ENCODE measurements at regions not wholly inside any gene's neighbourhood (a gene's known extent, or its start where the extent isn't known, plus 50 kb on each side); places are given as distances from the start of the nearest gene placed in this dataset.

DNA sequence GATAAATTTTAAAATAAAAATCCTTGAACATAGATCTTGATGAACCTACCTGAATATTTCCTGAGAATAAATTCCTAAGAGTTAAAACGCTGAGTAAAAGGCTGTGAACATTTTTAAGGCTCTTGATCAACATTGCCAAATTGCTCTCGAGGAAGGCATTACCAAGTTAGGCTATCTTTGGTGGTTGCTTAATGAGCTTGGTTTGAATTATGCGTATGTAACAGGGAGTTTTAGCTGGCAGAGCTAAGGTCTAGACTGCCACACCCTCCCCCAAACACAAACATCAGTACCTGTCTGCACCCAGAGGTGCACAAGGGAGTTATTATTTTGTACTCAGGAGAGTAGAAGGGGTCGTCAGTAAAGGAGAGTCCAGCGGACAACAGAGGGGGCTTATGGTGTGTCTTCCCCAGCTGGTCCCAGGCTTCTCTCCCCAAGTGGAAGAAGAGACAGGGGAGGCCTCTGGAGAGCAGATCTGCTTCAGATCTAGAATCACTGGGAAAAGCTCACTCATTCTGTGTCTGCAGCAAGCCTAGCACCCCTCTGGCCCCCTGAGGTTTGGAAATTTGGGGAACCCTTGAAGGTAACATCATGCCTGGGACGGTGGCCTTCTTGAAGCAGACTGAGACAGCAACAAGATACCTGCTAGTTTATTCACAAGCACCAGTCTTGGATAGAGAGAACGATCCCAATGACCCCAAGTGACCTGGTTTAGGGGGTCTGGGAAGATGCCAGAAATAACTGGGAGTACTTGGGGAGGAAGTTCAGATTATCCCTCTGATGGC, 197.2 kb upstream of the ID2 start:
- ATAC-seq (no peak), DNase-seq (no peak)
- Histone ChIP-seq H3K36me3 (no peaks in the 10 kb centered on the region), H3K4me1 (peaks cover 0 to 3% of the 10 kb centered on the region in 2 donors), H3K9me3 (no peaks in the 10 kb centered on the region), H3K4me3 (no peak overlapping the region), H3K27ac (no peak overlapping the region), H3K27me3 (no peaks in the 10 kb centered on the region)
- TF ChIP-seq CTCF (IDR thresholded peaks at IDR 0.05 in 4 of 5, conservative IDR thresholded peaks at IDR 0.05 in 1 of 5) (no peak), POLR2A (IDR thresholded peaks at IDR 0.05) (no peak)
- intact Hi-C loops (cut with DNase I; ENCODE audit: low total_unique reads) (no loop called here), in situ Hi-C loops (cut with MboI; ENCODE audit: low sequenced_read_pairs in 4 of 4) (no loop called here)

GRCh38 chr2:8485736-8486135, 196.1 kb upstream of the ID2 start:
- intact Hi-C loops (cut with DNase I; ENCODE audit: low total_unique reads) (no loop called here), in situ Hi-C loops (cut with MboI; ENCODE audit: low sequenced_read_pairs in 4 of 4) (no loop called here)
- Histone ChIP-seq H3K27ac (no peak overlapping the region), H3K9me3 (no peaks in the 10 kb centered on the region), H3K4me1 (peaks cover 0 to 3% of the 10 kb centered on the region in 2 donors), H3K36me3 (no peaks in the 10 kb centered on the region), H3K27me3 (no peaks in the 10 kb centered on the region), H3K4me3 (no peak overlapping the region)
- TF ChIP-seq POLR2A (IDR thresholded peaks at IDR 0.05), result no peak
- no peak for TF ChIP-seq CTCF (IDR thresholded peaks at IDR 0.05 in 4 of 5, conservative IDR thresholded peaks at IDR 0.05 in 1 of 5)
- DNase-seq, result no peak
- no peak for ATAC-seq

GRCh38 chr2:8486141-8486540, 195.7 kb upstream of the ID2 start:
- Histone ChIP-seq H3K27ac (no peak overlapping the region), H3K27me3 (no peaks in the 10 kb centered on the region), H3K4me3 (no peak overlapping the region), H3K36me3 (no peaks in the 10 kb centered on the region), H3K9me3 (no peaks in the 10 kb centered on the region), H3K4me1 (peaks cover 0 to 3% of the 10 kb centered on the region in 2 donors)
- ATAC-seq (no peak), DNase-seq (no peak)
- TF ChIP-seq POLR2A (IDR thresholded peaks at IDR 0.05), result no peak
- no peak for TF ChIP-seq CTCF (IDR thresholded peaks at IDR 0.05 in 4 of 5, conservative IDR thresholded peaks at IDR 0.05 in 1 of 5)
- intact Hi-C loops (cut with DNase I; ENCODE audit: low total_unique reads), result no loop called here
- in situ Hi-C loops (cut with MboI; ENCODE audit: low sequenced_read_pairs in 4 of 4), result no loop called here

DNA sequence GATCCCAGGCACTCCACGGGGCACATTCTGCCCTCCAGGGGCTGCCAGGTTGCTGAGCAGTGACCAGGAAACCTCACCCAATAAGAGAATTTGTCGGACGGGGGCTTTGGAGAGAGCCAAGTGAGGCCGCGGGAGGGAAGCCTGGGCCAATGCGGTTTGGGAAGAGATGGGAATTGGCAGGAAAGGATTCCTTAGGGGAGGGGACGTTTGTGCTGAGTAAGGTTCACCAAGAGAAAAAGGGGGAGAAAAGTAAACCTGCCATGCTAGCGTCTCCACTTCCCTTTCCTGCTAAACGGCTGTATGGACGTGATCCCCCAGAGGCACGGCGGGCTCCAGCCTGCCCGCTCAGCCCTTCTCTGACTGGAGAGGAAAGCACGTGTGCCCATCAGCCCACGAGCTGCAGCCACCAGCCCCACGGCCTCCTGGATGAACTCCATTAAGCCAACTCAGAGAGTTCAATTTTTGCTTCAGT, 194.4 kb upstream of the ID2 start:
- Histone ChIP-seq H3K4me3 (no peak overlapping the region), H3K9me3 (no peaks in the 10 kb centered on the region), H3K4me1 (peaks cover 0 to 3% of the 10 kb centered on the region in 2 donors), H3K27me3 (no peaks in the 10 kb centered on the region), H3K36me3 (no peaks in the 10 kb centered on the region), H3K27ac (no peak overlapping the region)
- no peak for ATAC-seq
- TF ChIP-seq POLR2A (IDR thresholded peaks at IDR 0.05), result no peak
- TF ChIP-seq CTCF (IDR thresholded peaks at IDR 0.05 in 4 of 5, conservative IDR thresholded peaks at IDR 0.05 in 1 of 5), result no peak
- intact Hi-C loops (cut with DNase I; ENCODE audit: low total_unique reads) (no loop called here), in situ Hi-C loops (cut with MboI; ENCODE audit: low sequenced_read_pairs in 4 of 4) (no loop called here)
- DNase-seq, result no peak
